Adipocyte (in vitro differentiated cells): ENCODE measurements at regions not wholly inside any gene's neighbourhood (a gene's known extent, or its start where the extent isn't known, plus 50 kb on each side); places are given as distances from the start of the nearest gene placed in this dataset.
A peak's percentile ranks its signal among the peaks of the same experiment; 100 is the strongest.
"Not testable (repeated sequence)": the region's sequence is repeated elsewhere in the genome, so short reads cannot be mapped to it uniquely, and the experiment has no call there.

Experiments used
- DNase-seq: peaks from one replicate; pipeline ENCODE4 v3.0.0-alpha.2; 2015; ENCODE audit warnings: low read depth
- H3K27me3 ChIP-seq: replicated peaks from 2 replicates; pipeline ENCODE4 v1.7.0; 2013; ENCODE audit warnings: mild to moderate bottlenecking, low read length, moderate library complexity; ENCODE audit not compliant: control insufficient read depth, insufficient read depth
- H3K36me3 ChIP-seq: 2 replicates; pipeline ENCODE4 v1.7.0; 2013; ENCODE audit warnings: low read length, mild to moderate bottlenecking, moderate library complexity; ENCODE audit not compliant: control insufficient read depth, insufficient read depth, severe bottlenecking
- H3K4me1 ChIP-seq: 2 replicates; pipeline ENCODE4 v1.7.0; 2013; ENCODE audit warnings: mild to moderate bottlenecking, low read length, moderate library complexity; ENCODE audit not compliant: control insufficient read depth, insufficient read depth
- H3K4me3 ChIP-seq: 2 replicates; pipeline ENCODE4 v1.7.0; 2013; ENCODE audit warnings: mild to moderate bottlenecking, low read length, moderate library complexity
- H3K9ac ChIP-seq: 2 replicates; pipeline ENCODE4 v1.7.0; 2013; ENCODE audit warnings: mild to moderate bottlenecking, low read length, moderate library complexity
- H3K9me3 ChIP-seq: 2 replicates; pipeline ENCODE4 v1.7.0; 2013; ENCODE audit warnings: mild to moderate bottlenecking, low read length, moderate library complexity; ENCODE audit not compliant: control insufficient read depth

- not testable (repeated sequence) for H3K36me3 ChIP-seq, H3K4me1 ChIP-seq, H3K9ac ChIP-seq, H3K27me3 ChIP-seq, DNase-seq, H3K4me3 ChIP-seq, H3K9me3 ChIP-seq
These were observed 152.2 kb upstream of the CACNA2D1 start for GRCh38 chr7:82595795-82596194.

GRCh38 chr7:82595176-82595575 is 151.6 kb upstream of the CACNA2D1 start:
- H3K9me3 ChIP-seq: no peaks in the 10 kb centered on the region
- H3K4me3 ChIP-seq: no peak overlapping the region
- H3K27me3 ChIP-seq: no peaks in the 10 kb centered on the region
- no peak overlapping the region for H3K9ac ChIP-seq
- peaks cover 4% of the 10 kb centered on the region for H3K4me1 ChIP-seq
- peak; percentile 9 for DNase-seq
- H3K36me3 ChIP-seq: no peaks in the 10 kb centered on the region

GRCh38 chr7:82594665-82595064 is 151.1 kb upstream of the CACNA2D1 start:
- H3K4me3 ChIP-seq: no peak overlapping the region
- H3K9ac ChIP-seq: no peak overlapping the region
- peaks cover 4% of the 10 kb centered on the region for H3K4me1 ChIP-seq
- H3K27me3 ChIP-seq: no peaks in the 10 kb centered on the region
- no peaks in the 10 kb centered on the region for H3K9me3 ChIP-seq
- H3K36me3 ChIP-seq: no peaks in the 10 kb centered on the region
- no peak for DNase-seq

GRCh38 chr7:82593780-82594179 is 150.2 kb upstream of the CACNA2D1 start:
- Histone ChIP-seq H3K27me3 (no peaks in the 10 kb centered on the region), H3K4me3 (no peak overlapping the region), H3K36me3 (no peaks in the 10 kb centered on the region), H3K4me1 (peaks cover 2% of the 10 kb centered on the region), H3K9ac (no peak overlapping the region), H3K9me3 (no peaks in the 10 kb centered on the region)
- no peak for DNase-seq

- Histone ChIP-seq H3K4me1 (no peaks in the 10 kb centered on the region), H3K9ac (no peak overlapping the region), H3K9me3 (no peaks in the 10 kb centered on the region), H3K27me3 (no peaks in the 10 kb centered on the region), H3K4me3 (no peak overlapping the region), H3K36me3 (no peaks in the 10 kb centered on the region)
- DNase-seq: no peak
These were observed 148.8 kb upstream of the CACNA2D1 start for GRCh38 chr7:82592416-82592815.

GRCh38 chr7:82579047-82579446 is 135.5 kb upstream of the CACNA2D1 start:
- H3K4me1 ChIP-seq: no peaks in the 10 kb centered on the region
- no peak overlapping the region for H3K9ac ChIP-seq
- no peak for DNase-seq
- H3K27me3 ChIP-seq: no peaks in the 10 kb centered on the region
- H3K36me3 ChIP-seq: no peaks in the 10 kb centered on the region
- no peak overlapping the region for H3K4me3 ChIP-seq
- H3K9me3 ChIP-seq: no peaks in the 10 kb centered on the region

GRCh38 chr7:82578430-82578829 is 134.9 kb upstream of the CACNA2D1 start:
- no peaks in the 10 kb centered on the region for H3K36me3 ChIP-seq
- H3K4me1 ChIP-seq: no peaks in the 10 kb centered on the region
- no peak for DNase-seq
- no peak overlapping the region for H3K9ac ChIP-seq
- no peaks in the 10 kb centered on the region for H3K9me3 ChIP-seq
- no peaks in the 10 kb centered on the region for H3K27me3 ChIP-seq
- H3K4me3 ChIP-seq: no peak overlapping the region

GRCh38 chr7:82572195-82572880 is 128.8 kb upstream of the CACNA2D1 start:
- peak overlapping the region; percentile 18 for H3K4me3 ChIP-seq
- no peak overlapping the region for H3K9ac ChIP-seq
- no peaks in the 10 kb centered on the region for H3K27me3 ChIP-seq
- no peaks in the 10 kb centered on the region for H3K9me3 ChIP-seq
- DNase-seq: peak; percentile 98
- no peaks in the 10 kb centered on the region for H3K36me3 ChIP-seq
- peaks cover 2% of the 10 kb centered on the region for H3K4me1 ChIP-seq

GRCh38 chr7:82571047-82571446 is 127.5 kb upstream of the CACNA2D1 start:
- H3K36me3 ChIP-seq, H3K9me3 ChIP-seq, DNase-seq, H3K4me3 ChIP-seq, H3K27me3 ChIP-seq, H3K9ac ChIP-seq, H3K4me1 ChIP-seq: not testable (repeated sequence)

GRCh38 chr7:82567841-82568240 is 124.3 kb upstream of the CACNA2D1 start:
- no peak overlapping the region for H3K9ac ChIP-seq
- peaks cover 10% of the 10 kb centered on the region for H3K4me1 ChIP-seq
- no peaks in the 10 kb centered on the region for H3K27me3 ChIP-seq
- no peak overlapping the region for H3K4me3 ChIP-seq
- DNase-seq: no peak
- H3K36me3 ChIP-seq: no peaks in the 10 kb centered on the region
- H3K9me3 ChIP-seq: no peaks in the 10 kb centered on the region

- Histone ChIP-seq H3K27me3 (no peaks in the 10 kb centered on the region), H3K4me1 (peaks cover 10% of the 10 kb centered on the region), H3K9me3 (no peaks in the 10 kb centered on the region), H3K4me3 (no peak overlapping the region), H3K9ac (no peak overlapping the region), H3K36me3 (no peaks in the 10 kb centered on the region)
- no peak for DNase-seq
These were observed 123.8 kb upstream of the CACNA2D1 start for GRCh38 chr7:82567356-82567755.

GRCh38 chr7:82566752-82567151 is 123.2 kb upstream of the CACNA2D1 start:
- Histone ChIP-seq H3K4me1 (peaks cover 10% of the 10 kb centered on the region), H3K36me3 (no peaks in the 10 kb centered on the region), H3K4me3 (no peak overlapping the region), H3K9me3 (no peaks in the 10 kb centered on the region), H3K9ac (no peak overlapping the region), H3K27me3 (no peaks in the 10 kb centered on the region)
- peak; percentile 42 for DNase-seq
